ENCODE measurements at regions not wholly inside any gene's neighbourhood (a gene's known extent, or its start where the extent isn't known, plus 50 kb on each side); places are given as distances from the start of the nearest gene placed in this dataset.
A peak's percentile ranks its signal among the peaks of the same experiment; 100 is the strongest.

- TF ChIP-seq, protein P1, sequence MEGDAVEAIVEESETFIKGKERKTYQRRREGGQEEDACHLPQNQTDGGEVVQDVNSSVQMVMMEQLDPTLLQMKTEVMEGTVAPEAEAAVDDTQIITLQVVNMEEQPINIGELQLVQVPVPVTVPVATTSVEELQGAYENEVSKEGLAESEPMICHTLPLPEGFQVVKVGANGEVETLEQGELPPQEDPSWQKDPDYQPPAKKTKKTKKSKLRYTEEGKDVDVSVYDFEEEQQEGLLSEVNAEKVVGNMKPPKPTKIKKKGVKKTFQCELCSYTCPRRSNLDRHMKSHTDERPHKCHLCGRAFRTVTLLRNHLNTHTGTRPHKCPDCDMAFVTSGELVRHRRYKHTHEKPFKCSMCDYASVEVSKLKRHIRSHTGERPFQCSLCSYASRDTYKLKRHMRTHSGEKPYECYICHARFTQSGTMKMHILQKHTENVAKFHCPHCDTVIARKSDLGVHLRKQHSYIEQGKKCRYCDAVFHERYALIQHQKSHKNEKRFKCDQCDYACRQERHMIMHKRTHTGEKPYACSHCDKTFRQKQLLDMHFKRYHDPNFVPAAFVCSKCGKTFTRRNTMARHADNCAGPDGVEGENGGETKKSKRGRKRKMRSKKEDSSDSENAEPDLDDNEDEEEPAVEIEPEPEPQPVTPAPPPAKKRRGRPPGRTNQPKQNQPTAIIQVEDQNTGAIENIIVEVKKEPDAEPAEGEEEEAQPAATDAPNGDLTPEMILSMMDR (IDR thresholded peaks at IDR 0.05), result peak in 2 of 3 donors; percentile 54 to 65
- no peak for TF ChIP-seq POLR2A (IDR thresholded peaks at IDR 0.05)
Measured at GRCh38 chr1:168439456-168440375, 104.1 kb downstream of the XCL2 start.
